ENCODE measurements at regions not wholly inside any gene's neighbourhood (a gene's known extent, or its start where the extent isn't known, plus 50 kb on each side); places are given as distances from the start of the nearest gene placed in this dataset.

DNA sequence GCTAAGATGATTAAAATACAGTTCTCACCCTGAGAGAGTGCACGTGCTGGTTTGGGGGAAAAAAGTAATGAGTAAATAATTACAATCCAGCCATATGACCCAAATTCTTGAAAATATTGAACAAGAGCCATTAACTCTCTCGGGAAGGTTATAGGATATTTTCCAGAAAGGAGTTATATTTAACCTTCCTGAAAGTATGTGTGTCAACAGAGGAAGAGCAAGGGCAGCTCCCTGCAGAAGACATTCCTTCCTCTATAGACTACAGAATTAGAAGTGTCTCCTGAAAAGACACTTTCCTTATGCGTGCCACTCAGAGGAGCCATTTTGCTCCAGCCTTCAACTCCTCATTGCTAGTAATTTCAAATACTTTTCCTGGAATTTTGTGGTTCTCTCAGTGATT is 648.7 kb downstream of the USP25 start:
- H3K36me3 ChIP-seq (ENCODE audit: control insufficient read depth, insufficient read depth, low read length), result no peaks in the 10 kb centered on the region
- no peaks in the 10 kb centered on the region for H3K9me3 Mint-ChIP-seq (ENCODE audit: unreplicated experiment)
- no peak overlapping the region for H3K27ac Mint-ChIP-seq (ENCODE audit: unreplicated experiment)
- H3K9me3 ChIP-seq, result no peaks in the 10 kb centered on the region
- H3K4me1 ChIP-seq, result no peaks in the 10 kb centered on the region
- ChIA-PET CTCF (no interaction called here), POLR2A (no interaction called here)
- H3K27me3 ChIP-seq (replicated peaks; ENCODE audit: control insufficient read depth, insufficient read depth, low read length), result no peaks in the 10 kb centered on the region
- no peaks in the 10 kb centered on the region for H3K36me3 Mint-ChIP-seq (ENCODE audit: insufficient read depth, unreplicated experiment)
- DNase-seq, result no peak
- intact Hi-C loops (cut with micrococcal nuclease; ENCODE audit: unreplicated experiment), result no loop called here
- H3K4me1 Mint-ChIP-seq (ENCODE audit: low read depth, unreplicated experiment), result no peaks in the 10 kb centered on the region
- TF ChIP-seq, protein P1, sequence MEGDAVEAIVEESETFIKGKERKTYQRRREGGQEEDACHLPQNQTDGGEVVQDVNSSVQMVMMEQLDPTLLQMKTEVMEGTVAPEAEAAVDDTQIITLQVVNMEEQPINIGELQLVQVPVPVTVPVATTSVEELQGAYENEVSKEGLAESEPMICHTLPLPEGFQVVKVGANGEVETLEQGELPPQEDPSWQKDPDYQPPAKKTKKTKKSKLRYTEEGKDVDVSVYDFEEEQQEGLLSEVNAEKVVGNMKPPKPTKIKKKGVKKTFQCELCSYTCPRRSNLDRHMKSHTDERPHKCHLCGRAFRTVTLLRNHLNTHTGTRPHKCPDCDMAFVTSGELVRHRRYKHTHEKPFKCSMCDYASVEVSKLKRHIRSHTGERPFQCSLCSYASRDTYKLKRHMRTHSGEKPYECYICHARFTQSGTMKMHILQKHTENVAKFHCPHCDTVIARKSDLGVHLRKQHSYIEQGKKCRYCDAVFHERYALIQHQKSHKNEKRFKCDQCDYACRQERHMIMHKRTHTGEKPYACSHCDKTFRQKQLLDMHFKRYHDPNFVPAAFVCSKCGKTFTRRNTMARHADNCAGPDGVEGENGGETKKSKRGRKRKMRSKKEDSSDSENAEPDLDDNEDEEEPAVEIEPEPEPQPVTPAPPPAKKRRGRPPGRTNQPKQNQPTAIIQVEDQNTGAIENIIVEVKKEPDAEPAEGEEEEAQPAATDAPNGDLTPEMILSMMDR (IDR thresholded peaks at IDR 0.05; ENCODE audit: insufficient read depth in 1 of 2, low read depth in 1 of 2, low read length in 1 of 2, severe bottlenecking in 1 of 2, unreplicated experiment in 1 of 2), result no peak
- no peak overlapping the region for H3K4me3 Mint-ChIP-seq (ENCODE audit: unreplicated experiment)
- H3K4me3 ChIP-seq (ENCODE audit: low read depth, low read length), result no peak overlapping the region
- BruUV-seq (replicated peaks), result no TSS peak
- no peaks in the 10 kb centered on the region for H3K27me3 Mint-ChIP-seq (ENCODE audit: insufficient read depth, unreplicated experiment)

DNA sequence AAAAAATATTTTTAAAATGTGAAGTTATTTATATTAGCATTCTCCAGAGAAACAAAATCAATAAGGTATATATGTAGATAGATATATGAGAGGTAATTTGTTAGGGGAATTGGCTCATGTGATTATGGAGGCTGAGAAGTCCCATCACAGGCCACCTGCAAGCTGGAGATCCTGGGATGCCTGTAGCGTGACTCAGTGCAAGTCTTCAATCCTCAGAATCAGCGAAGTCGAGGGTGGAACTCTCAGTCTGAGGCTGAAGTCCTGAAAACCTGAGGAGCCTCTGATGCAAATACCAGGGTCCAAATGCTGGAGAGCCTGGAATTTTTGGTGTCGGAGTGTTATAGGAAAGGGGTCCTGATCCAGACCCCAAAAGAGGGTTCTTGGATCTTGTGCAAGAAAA is 658.5 kb downstream of the USP25 start:
- Mint-ChIP-seq H3K27ac (ENCODE audit: unreplicated experiment) (no peak overlapping the region), H3K36me3 (ENCODE audit: insufficient read depth, unreplicated experiment) (no peaks in the 10 kb centered on the region), H3K9me3 (ENCODE audit: unreplicated experiment) (no peaks in the 10 kb centered on the region), H3K27me3 (ENCODE audit: insufficient read depth, unreplicated experiment) (peaks cover 8% of the 10 kb centered on the region), H3K4me1 (ENCODE audit: low read depth, unreplicated experiment) (no peaks in the 10 kb centered on the region), H3K4me3 (ENCODE audit: unreplicated experiment) (no peak overlapping the region)
- CTCF ChIA-PET, result no interaction called here
- BruUV-seq (replicated peaks), result no TSS peak
- POLR2A ChIA-PET, result no interaction called here
- Histone ChIP-seq H3K9me3 (no peaks in the 10 kb centered on the region), H3K4me1 (no peaks in the 10 kb centered on the region; the same call in 1 of the 2 replicates), H3K36me3 (ENCODE audit: control insufficient read depth, insufficient read depth, low read length) (no peaks in the 10 kb centered on the region), H3K4me3 (ENCODE audit: low read depth, low read length) (no peak overlapping the region), H3K27me3 (replicated peaks; ENCODE audit: control insufficient read depth, insufficient read depth, low read length) (no peaks in the 10 kb centered on the region)
- no peak for DNase-seq
- intact Hi-C loops (cut with micrococcal nuclease; ENCODE audit: unreplicated experiment), result no loop called here
- TF ChIP-seq, protein P1 (IDR thresholded peaks at IDR 0.05; ENCODE audit: insufficient read depth in 1 of 2, low read depth in 1 of 2, low read length in 1 of 2, severe bottlenecking in 1 of 2, unreplicated experiment in 1 of 2), result no peak

DNA sequence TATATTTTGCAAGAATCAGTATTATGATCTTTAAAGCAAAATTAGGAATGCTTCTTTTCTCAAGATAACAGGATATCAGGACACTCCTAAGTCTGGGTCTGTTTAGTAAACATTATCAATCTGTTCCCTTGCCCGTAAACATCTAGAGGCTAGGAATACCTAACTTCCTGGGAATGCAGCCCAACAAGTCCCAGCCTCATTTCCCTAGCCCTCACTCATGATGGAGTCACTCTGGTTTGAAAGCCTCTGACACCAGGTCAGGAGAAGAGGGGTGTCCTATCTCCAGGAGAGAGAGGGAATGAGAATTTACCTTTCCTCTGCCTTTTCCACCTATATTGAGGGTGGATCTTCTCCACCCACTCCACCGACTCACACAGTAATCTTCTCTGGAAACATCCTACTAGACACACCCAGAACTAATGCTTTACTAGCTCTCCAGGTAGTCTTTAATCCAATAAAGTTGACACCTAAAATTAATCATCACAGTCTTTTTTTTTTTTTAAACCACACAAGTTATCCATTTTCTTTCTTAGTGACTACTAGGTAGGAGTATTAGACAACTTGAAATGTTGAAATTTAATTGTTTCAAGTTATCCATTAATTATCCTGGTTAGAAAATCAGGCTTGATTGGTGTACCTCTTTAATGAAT is 659.3 kb downstream of the USP25 start:
- intact Hi-C loops (cut with micrococcal nuclease; ENCODE audit: unreplicated experiment), result no loop called here
- Mint-ChIP-seq H3K4me3 (ENCODE audit: unreplicated experiment) (no peak overlapping the region), H3K27me3 (ENCODE audit: insufficient read depth, unreplicated experiment) (peaks cover 8% of the 10 kb centered on the region), H3K4me1 (ENCODE audit: low read depth, unreplicated experiment) (no peaks in the 10 kb centered on the region), H3K9me3 (ENCODE audit: unreplicated experiment) (no peaks in the 10 kb centered on the region), H3K27ac (ENCODE audit: unreplicated experiment) (no peak overlapping the region), H3K36me3 (ENCODE audit: insufficient read depth, unreplicated experiment) (no peaks in the 10 kb centered on the region)
- H3K4me3 ChIP-seq (ENCODE audit: low read depth, low read length), result no peak overlapping the region
- no peaks in the 10 kb centered on the region for H3K9me3 ChIP-seq
- POLR2A ChIA-PET, result no interaction called here
- CTCF ChIA-PET, result no interaction called here
- H3K27me3 ChIP-seq (replicated peaks; ENCODE audit: control insufficient read depth, insufficient read depth, low read length), result no peaks in the 10 kb centered on the region
- H3K36me3 ChIP-seq (ENCODE audit: control insufficient read depth, insufficient read depth, low read length), result no peaks in the 10 kb centered on the region
- no peak for DNase-seq
- H3K4me1 ChIP-seq, result no peaks in the 10 kb centered on the region; the same call in 1 of the 2 replicates
- no TSS peak for BruUV-seq (replicated peaks)
- TF ChIP-seq, protein P1 (IDR thresholded peaks at IDR 0.05; ENCODE audit: insufficient read depth in 1 of 2, low read depth in 1 of 2, low read length in 1 of 2, severe bottlenecking in 1 of 2, unreplicated experiment in 1 of 2), result no peak
